Kidney glomerular epithelial cell (primary cell): ENCODE measurements at regions not wholly inside any gene's neighbourhood (a gene's known extent, or its start where the extent isn't known, plus 50 kb on each side); places are given as distances from the start of the nearest gene placed in this dataset.

Source experiments
- DNase-seq: peaks from one replicate; lab custom pipeline; 2025; lab: John Stamatoyannopoulos, UW

DNA sequence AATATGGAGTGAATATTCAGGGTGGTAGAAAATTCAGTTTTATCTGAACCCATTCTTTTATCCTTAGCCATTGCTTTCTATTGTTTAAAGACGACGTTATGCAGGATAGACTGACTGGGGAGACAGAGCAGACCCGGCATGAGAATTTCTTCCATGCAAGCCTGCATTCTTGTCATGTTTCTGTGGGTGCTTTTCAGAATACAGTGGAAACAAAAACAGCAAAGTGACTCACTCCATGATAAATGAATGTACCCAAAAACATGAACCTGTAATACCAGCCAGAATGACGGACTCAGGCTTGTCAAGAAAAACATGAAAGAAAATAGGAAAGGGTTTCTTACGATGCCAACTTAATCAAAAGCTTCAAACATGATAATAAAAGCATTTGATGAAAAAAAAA lies 924.0 kb downstream of the EFNB2 start:
- DNase-seq: peak; percentile 69

- peak; percentile 82 for DNase-seq
Observed at GRCh38 chr13:105608104-105608503, 927.4 kb downstream of the EFNB2 start.

DNA sequence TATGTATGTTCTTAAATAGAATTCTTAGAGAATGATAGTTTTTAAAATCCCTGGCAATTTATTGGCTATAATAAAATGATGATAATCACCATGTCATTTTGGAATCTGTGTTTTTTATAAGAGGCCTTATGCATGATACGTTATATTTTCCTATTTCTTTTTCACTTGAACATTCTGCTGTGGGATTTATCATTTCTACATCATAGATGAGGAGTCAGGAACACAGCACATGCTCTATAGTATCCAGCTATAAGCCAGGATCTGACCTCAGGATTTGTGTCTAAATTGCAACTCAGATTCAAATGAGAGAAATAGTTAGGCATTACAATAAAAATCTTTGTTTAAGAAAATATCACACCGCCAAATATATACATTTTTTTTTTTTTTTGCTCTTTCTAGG lies 928.0 kb downstream of the EFNB2 start:
- DNase-seq: no peak

DNA sequence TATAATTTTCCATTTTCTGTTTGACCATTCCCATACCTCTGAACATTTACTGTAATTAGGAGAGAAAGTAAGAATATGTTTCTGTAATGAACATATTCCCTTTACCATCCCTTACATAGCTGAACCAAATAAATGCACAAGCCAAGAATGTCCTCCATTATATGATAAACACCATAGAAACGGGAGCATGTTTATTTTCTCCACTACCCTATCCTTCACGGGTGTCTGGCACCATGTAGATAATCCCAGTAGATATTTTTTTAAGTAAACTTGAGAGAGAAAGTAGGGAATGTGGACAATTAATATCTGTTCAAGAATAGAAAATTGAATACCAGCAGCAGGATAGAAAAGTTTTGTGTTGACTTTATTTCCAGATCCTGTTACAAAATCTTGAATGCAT lies 928.4 kb downstream of the EFNB2 start:
- no peak for DNase-seq

- no peak for DNase-seq
Observed at GRCh38 chr13:105602956-105603670, 932.3 kb downstream of the EFNB2 start.

- DNase-seq: no peak
Observed at GRCh38 chr13:105599477-105600037, 935.9 kb downstream of the EFNB2 start.

DNA sequence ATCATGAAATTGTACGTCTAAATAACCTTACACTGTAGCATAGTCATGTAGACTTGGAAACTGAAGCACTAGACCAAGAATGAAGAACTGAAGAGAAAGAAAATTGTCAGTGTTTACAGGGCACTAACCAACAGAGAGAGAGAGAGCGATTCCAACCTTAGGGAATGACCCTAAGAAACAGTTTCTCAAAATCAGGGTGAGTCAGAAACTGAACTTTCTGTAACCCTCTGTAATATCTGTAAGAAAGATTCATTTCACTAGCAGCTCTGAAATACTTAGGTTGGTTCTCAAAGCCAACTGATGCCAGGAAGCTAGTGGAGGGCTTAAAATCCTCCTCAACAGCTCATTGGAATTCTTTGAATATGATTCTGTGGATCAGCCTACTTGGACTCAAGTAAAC lies 936.9 kb downstream of the EFNB2 start:
- DNase-seq: peak; percentile 52

DNA sequence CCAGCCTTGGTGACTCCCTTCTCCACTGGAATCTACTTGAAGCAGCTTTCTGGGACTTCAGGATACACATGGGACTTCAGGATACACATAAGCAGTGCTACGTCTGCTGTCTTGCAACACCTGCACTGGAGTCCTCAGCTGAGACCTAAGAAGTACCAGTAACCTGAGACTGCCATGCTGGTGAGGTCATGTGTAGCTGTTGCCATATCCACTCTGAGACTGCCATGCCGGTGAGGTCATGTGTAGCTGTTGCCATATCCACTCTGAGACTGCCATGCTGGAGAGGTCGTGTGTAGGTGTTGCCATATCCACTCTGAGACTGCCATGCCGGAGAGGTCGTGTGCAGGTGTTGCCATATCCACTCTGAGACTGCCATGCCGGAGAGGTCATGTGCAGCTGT lies 937.9 kb downstream of the EFNB2 start:
- no peak for DNase-seq

DNA sequence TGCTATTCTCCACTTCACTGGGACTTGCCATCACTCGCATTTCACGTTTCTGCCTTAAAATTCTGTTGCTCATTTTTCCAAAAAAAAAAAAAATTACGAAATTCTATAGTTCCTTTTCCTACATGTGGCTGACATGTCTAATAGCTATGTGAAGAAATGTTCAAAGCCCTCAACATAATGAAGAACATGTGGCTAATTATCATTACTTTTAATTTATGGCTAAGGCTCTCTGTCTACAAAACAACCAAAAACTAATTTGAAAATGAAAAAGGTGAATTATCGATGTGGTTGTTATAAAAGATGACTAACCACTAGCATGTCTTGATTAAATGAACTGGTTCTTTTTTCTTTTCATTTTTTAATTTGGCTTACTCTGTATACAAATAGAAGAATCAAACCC lies 940.0 kb downstream of the EFNB2 start:
- no peak for DNase-seq

DNA sequence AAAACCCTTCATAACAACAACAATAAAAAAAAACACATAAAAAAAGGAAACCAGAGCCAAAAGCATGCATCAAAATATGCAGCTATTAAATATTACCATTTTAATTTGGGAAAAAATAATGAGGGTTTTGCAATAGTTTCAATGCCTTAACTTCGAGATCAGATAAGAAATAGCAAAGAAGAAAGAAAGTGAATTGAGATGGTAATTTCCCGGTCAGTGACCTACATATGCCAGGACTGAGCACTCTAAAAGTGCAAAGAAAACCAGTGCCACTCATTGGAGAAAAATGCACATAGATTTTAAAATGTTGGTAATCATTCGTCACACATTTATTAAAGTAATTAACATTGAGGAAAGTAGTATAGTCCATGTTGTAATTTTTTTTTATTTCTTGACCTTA lies 944.2 kb downstream of the EFNB2 start:
- DNase-seq: no peak

GRCh38 chr13:105587786-105588185 lies 947.7 kb downstream of the EFNB2 start:
- peak; percentile 9 for DNase-seq

GRCh38 chr13:105579821-105580710 lies 955.4 kb downstream of the EFNB2 start:
- no peak for DNase-seq

DNA sequence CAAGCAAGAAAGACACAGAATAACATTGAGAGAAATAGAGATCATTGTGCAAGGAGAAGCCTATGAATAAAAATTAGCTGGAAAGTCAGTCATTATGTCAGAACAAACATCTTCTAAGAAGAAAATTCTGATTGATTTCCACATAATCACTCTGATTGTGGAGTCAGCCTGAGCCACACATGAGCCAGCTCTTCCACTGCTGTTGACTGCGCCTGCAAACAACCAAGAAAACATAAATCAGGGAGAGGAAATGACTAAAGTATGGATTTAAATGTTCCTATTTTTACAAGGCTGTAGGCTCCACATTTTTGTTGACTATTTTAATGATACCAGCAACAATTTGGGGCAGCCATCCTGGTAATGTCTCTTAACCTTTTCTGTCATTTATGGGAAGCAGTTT lies 962.3 kb downstream of the EFNB2 start:
- DNase-seq: no peak

- DNase-seq: peak; percentile 7
Observed at GRCh38 chr13:105572401-105572800, 963.1 kb downstream of the EFNB2 start.

- no peak for DNase-seq
Observed at GRCh38 chr13:105569816-105570215, 965.6 kb downstream of the EFNB2 start.

DNA sequence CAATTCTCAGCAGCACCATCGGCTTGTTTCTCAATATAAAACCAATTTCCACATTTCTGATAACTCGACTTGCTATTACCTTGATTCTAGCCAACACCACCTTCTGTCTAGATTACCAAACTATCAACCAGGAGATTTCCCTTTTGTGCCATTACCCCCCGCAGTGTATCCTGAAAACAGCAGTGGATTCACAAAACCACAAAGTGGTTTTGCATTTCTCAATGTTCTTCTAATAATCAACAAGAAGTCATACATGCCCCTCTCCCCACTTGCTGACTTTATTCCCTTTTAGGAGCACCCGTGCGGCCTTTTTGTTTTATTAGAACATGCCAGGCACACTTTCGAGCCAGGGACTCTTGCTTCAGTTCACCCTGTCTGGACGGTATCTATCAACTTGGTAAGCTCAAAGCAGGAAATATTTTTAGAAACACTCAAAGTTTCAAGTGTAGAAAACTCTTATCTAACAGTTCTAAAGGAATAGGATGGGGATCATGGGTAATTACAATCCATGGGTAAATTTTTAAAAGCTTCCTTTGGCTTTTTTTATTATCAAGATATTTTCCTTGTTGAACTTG lies 967.4 kb downstream of the EFNB2 start:
- DNase-seq: no peak

DNA sequence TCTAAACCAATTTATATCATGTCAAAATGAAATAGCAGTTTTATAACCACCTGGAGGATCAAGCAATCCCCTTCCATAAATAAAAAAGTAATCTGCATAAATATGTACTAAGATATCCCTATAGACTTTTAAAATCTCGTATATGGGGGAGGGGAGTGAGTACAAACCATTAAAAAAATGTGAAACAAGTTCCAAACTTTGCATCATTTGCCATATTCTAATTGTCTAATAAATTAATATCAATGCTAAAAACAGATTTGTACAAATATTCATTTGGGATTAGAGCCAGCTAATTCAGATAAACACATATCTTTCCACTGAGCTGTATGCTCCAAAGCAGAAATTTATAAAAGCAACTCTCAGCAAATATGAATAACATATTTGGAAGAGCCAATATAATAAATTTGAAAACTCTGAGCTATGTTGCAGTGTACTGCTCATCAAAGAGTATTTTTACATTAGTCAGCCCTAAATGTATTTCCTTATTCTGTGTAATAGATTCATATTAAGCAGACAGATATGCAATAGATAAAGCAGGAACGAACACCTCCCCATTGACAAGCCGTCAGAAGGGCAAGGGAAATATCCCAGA lies 970.2 kb downstream of the EFNB2 start:
- DNase-seq: no peak

GRCh38 chr13:105552078-105552477 lies 983.4 kb downstream of the EFNB2 start:
- no peak for DNase-seq

DNA sequence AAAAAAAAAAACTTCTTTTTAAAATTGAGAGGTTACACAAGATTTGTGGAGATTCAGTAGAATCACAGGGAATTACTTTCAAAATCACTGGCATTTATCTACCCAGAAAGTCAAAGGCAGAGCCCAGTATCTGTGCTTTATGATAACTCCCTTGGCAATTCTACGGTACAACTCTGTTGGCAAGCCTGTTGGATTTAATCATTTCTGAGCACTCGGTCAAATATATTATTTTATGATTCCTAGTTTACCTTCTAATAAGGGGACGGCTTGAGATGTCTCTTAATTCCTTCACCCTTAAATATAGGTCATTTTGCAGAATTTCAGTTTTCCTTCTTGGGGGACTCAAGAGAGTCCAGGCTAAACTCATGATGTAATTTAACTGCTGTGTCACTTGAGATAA lies 987.6 kb downstream of the EFNB2 start:
- no peak for DNase-seq

DNA sequence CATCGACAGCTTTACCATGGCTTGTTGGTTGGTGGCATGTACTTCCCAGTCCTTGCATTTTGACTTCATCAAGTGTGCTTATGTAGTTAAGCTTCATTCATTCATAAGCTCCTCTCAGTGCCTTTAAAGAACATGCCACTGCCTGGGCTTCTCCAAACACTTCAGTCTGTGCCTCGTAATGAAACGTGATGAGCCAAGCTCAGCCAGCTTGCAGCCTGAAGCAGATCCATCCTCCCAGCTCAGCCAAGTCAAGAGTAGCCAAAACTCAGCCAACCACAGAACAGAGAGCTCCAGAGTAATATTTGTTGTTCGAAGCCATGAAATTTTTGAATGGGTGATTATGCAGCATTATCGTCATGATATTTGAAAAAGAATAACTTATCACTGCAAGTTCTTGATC lies 989.7 kb downstream of the EFNB2 start:
- no peak for DNase-seq

- no peak for DNase-seq
Observed at GRCh38 chr13:105543742-105544141, 991.7 kb downstream of the EFNB2 start.

DNA sequence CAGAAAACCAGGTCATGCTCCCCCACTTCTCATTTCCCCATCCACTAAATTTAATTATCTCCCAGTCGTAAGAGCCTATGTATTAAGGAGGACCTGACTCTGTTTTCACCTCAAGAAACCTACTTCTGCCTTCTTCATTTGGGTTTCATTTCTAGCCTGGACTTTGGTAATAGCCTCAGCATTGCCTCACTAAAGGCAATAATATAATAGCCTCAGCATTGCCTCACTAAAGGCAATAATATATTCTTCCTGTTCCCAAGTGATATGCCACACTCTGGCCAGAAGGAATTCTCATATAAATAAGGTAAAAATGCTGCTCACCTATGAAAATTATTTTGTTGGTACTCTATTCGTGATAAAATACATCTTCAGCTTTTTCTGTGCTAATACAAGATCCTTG lies 993.9 kb downstream of the EFNB2 start:
- DNase-seq: no peak
